ENCODE measurements at regions not wholly inside any gene's neighbourhood (a gene's known extent, or its start where the extent isn't known, plus 50 kb on each side); places are given as distances from the start of the nearest gene placed in this dataset.

GRCh38 chr14:94679106-94679810 is 67.1 kb downstream of the SERPINA3 start:
- no peak for TF ChIP-seq ZNF707 (CRISPR knock-in tag; conservative IDR thresholded peaks at IDR 0.05)
- TF ChIP-seq, protein P1, sequence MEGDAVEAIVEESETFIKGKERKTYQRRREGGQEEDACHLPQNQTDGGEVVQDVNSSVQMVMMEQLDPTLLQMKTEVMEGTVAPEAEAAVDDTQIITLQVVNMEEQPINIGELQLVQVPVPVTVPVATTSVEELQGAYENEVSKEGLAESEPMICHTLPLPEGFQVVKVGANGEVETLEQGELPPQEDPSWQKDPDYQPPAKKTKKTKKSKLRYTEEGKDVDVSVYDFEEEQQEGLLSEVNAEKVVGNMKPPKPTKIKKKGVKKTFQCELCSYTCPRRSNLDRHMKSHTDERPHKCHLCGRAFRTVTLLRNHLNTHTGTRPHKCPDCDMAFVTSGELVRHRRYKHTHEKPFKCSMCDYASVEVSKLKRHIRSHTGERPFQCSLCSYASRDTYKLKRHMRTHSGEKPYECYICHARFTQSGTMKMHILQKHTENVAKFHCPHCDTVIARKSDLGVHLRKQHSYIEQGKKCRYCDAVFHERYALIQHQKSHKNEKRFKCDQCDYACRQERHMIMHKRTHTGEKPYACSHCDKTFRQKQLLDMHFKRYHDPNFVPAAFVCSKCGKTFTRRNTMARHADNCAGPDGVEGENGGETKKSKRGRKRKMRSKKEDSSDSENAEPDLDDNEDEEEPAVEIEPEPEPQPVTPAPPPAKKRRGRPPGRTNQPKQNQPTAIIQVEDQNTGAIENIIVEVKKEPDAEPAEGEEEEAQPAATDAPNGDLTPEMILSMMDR (IDR thresholded peaks at IDR 0.05 in 2 of 3, conservative IDR thresholded peaks at IDR 0.05 in 1 of 3; ENCODE audit: insufficient read depth in 2 of 3, low read depth in 1 of 3, low read length in 3 of 3): no peak
- no peak for TF ChIP-seq ZNF518B (CRISPR knock-in tag; IDR thresholded peaks at IDR 0.05)
- no peak for TF ChIP-seq EGR1 (conservative IDR thresholded peaks at IDR 0.05)
- TF ChIP-seq POLR2A (conservative IDR thresholded peaks at IDR 0.05): no peak
- no peak for TF ChIP-seq ETV5 (CRISPR knock-in tag; IDR thresholded peaks at IDR 0.05; ENCODE audit: low read depth)
- no peak for TF ChIP-seq ZNF76 (CRISPR knock-in tag; IDR thresholded peaks at IDR 0.05; ENCODE audit: borderline replicate concordance)
- no peak for TF ChIP-seq RFX7 (CRISPR knock-in tag; IDR thresholded peaks at IDR 0.05)
- no peak for TF ChIP-seq SETDB1 (IDR thresholded peaks at IDR 0.05; ENCODE audit: low read length)
- no peak for TF ChIP-seq HLTF (IDR thresholded peaks at IDR 0.05)
- TF ChIP-seq SREBF2 (CRISPR knock-in tag; IDR thresholded peaks at IDR 0.05): no peak
- TF ChIP-seq MCM2 (IDR thresholded peaks at IDR 0.05; ENCODE audit: low read depth): no peak
